ENCODE measurements at regions not wholly inside any gene's neighbourhood (a gene's known extent, or its start where the extent isn't known, plus 50 kb on each side); places are given as distances from the start of the nearest gene placed in this dataset.

GRCh38 chr20:39944861-39945260, 744.2 kb downstream of the MAFB start:
- TF ChIP-seq CTCF (IDR thresholded peaks at IDR 0.05; ENCODE audit: low read length) (no peak), EZH2 (IDR thresholded peaks at IDR 0.05; ENCODE audit: borderline replicate concordance, low read length) (no peak)
